Endodermal cell (in vitro differentiated cells): ENCODE measurements at regions not wholly inside any gene's neighbourhood (a gene's known extent, or its start where the extent isn't known, plus 50 kb on each side); places are given as distances from the start of the nearest gene placed in this dataset.

Source experiments
- DNase-seq: peaks from one replicate; pipeline ENCODE4 v3.0.0-alpha.2; 2017
- H3K27ac ChIP-seq: 2 replicates; pipeline ENCODE4 v1.5.1; 2013; ENCODE audit warnings: mild to moderate bottlenecking, low read depth, low read length, moderate library complexity
- H3K27me3 ChIP-seq: 2 replicates; pipeline ENCODE4 v1.6.1; 2013; ENCODE audit warnings: mild to moderate bottlenecking, low read length, moderate library complexity; ENCODE audit not compliant: insufficient read depth, control insufficient read depth, poor library complexity, severe bottlenecking
- H3K36me3 ChIP-seq: 2 replicates; pipeline ENCODE4 v1.7.0; 2013; ENCODE audit warnings: mild to moderate bottlenecking, low read length, moderate library complexity; ENCODE audit not compliant: control insufficient read depth, insufficient read depth
- H3K4me1 ChIP-seq: one replicate; pipeline ENCODE4 v1.7.0; 2013; ENCODE audit warnings: low read length; ENCODE audit not compliant: control insufficient read depth, insufficient read depth
- H3K4me3 ChIP-seq: 2 replicates; pipeline ENCODE4 v1.5.1; 2013; ENCODE audit warnings: mild to moderate bottlenecking, low read length, moderate library complexity
- H3K9ac ChIP-seq: 2 replicates; pipeline ENCODE4 v1.6.1; 2013; ENCODE audit warnings: mild to moderate bottlenecking, low read length, moderate library complexity; ENCODE audit not compliant: poor library complexity, severe bottlenecking; ENCODE audit errors: extremely low read depth
- H3K9me3 ChIP-seq: 2 replicates; pipeline ENCODE4 v1.6.1; 2013; ENCODE audit warnings: mild to moderate bottlenecking, low read length, moderate library complexity; ENCODE audit not compliant: control insufficient read depth
- H3K27ac Mint-ChIP-seq: 2 replicates; pipeline ENCODE4 v1.8.0; 2020; ENCODE audit warnings: mixed read lengths
- H3K27me3 Mint-ChIP-seq: 2 replicates; pipeline ENCODE4 v1.8.0; 2021; ENCODE audit warnings: mild to moderate bottlenecking, mixed read lengths; ENCODE audit not compliant: insufficient read depth
- H3K36me3 Mint-ChIP-seq: 2 replicates; pipeline ENCODE4 v1.8.0; 2020; ENCODE audit warnings: low read depth, mixed read lengths
- H3K4me1 Mint-ChIP-seq: 2 replicates; pipeline ENCODE4 v1.8.0; 2020; ENCODE audit warnings: mixed read lengths
- H3K4me3 Mint-ChIP-seq: 2 replicates; pipeline ENCODE4 v1.8.0; 2020; ENCODE audit warnings: mild to moderate bottlenecking, moderate library complexity, mixed read lengths
- H3K9me3 Mint-ChIP-seq: 2 replicates; pipeline ENCODE4 v1.8.0; 2020; ENCODE audit warnings: mild to moderate bottlenecking, mixed read lengths
- CTCF ChIP-seq: fragments of 200-600 bp; sonication (generic); conservative IDR thresholded peaks from 2 replicates; pipeline ENCODE4 v1.5.0; 2021; ENCODE audit warnings: antibody characterized with exemption, mild to moderate bottlenecking
- WGBS, 2 experiments: methylation state at CpG; one replicate each; pipeline versions ENCODE4 v1.1.5 to v1.1.7; 2013; ENCODE audit warnings: missing lambda C conversion rate in 2 of 2, mixed read lengths in 1 of 2; ENCODE audit not compliant: insufficient coverage in 1 of 2, insufficient read length in 1 of 2; 5-methylcytosine and 5-hydroxymethylcytosine counted together

- no peak overlapping the region for H3K4me3 Mint-ChIP-seq
Measured at GRCh38 chr2:20111311-20112131, 60.1 kb upstream of the LAPTM4A start.

DNA sequence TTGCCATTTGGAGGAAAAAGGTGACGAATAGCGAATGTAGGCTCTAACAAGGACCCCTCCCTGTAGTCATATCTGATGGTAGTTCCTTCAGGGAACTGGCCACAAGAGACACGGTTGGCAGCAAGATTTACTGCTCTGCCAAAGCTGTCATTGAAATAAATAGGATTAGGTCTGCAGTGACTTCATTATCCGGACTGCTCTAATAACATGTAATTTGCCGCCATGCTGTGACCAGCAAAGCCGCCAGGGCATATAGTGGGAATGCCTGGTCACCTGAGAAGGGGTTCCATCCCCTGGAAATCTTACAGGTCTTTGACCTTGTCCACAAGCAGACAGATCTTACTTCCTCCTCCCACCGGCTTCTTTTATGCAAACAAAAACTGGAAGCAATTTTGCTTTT, 59.4 kb upstream of the LAPTM4A start:
- Mint-ChIP-seq H3K36me3 (no peaks in the 10 kb centered on the region), H3K4me1 (peaks cover 10% of the 10 kb centered on the region), H3K4me3 (no peak overlapping the region), H3K27me3 (peaks cover 44% of the 10 kb centered on the region), H3K9me3 (peaks cover 4% of the 10 kb centered on the region), H3K27ac (no peak overlapping the region)
- TF ChIP-seq CTCF = no peak
- Histone ChIP-seq H3K9ac (no peak overlapping the region), H3K4me3 (no peak overlapping the region), H3K36me3 (no peaks in the 10 kb centered on the region), H3K27me3 (peaks cover 16% of the 10 kb centered on the region), H3K9me3 (no peaks in the 10 kb centered on the region), H3K4me1 (peaks cover 5% of the 10 kb centered on the region), H3K27ac (no peak overlapping the region)
- DNase-seq = no peak
- WGBS, 2 experiments = 85 to 94% methylated on average over 7 of the region's 7 CpGs

More at GRCh38 chr2:20111311-20112131, 60.1 kb upstream of the LAPTM4A start:
- H3K27ac Mint-ChIP-seq = no peak overlapping the region
- H3K9me3 Mint-ChIP-seq = no peaks in the 10 kb centered on the region
- DNase-seq = no peak
- Histone ChIP-seq H3K4me1 (peaks cover 5% of the 10 kb centered on the region), H3K9ac (no peak overlapping the region), H3K27ac (no peak overlapping the region), H3K4me3 (no peak overlapping the region), H3K36me3 (no peaks in the 10 kb centered on the region), H3K27me3 (peaks cover 16% of the 10 kb centered on the region), H3K9me3 (no peaks in the 10 kb centered on the region)
- peaks cover 38% of the 10 kb centered on the region for H3K27me3 Mint-ChIP-seq
- TF ChIP-seq CTCF = no peak
- 87 to 89% methylated on average over 3 to 10 of the region's 10 CpGs for WGBS, 2 experiments
- H3K36me3 Mint-ChIP-seq = no peaks in the 10 kb centered on the region
- peaks cover 16% of the 10 kb centered on the region for H3K4me1 Mint-ChIP-seq

DNA sequence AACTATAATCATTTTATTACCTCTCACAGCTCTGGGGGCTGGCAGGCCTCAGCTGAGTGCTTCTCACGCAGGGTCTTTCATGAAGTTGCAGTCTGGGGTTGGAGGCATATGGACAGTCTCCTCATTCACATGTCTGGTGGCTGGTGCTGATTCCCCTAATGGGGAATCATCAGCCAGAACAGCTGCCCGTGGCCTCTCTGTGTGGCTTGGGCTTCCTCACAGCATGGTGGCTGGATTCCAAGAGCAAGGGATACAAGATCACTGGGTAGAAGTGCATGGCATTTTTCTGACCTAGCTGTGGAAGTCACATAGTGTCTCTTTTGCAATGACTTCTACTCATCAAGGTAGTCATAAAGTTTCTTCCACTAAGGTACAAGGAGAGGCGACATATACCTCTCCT, 59.0 kb upstream of the LAPTM4A start:
- WGBS, 2 experiments = 91 to 100% methylated on average over 3 of the region's 3 CpGs
- TF ChIP-seq CTCF = no peak
- Histone ChIP-seq H3K36me3 (no peaks in the 10 kb centered on the region), H3K9ac (no peak overlapping the region), H3K4me1 (peaks cover under 1% of the 10 kb centered on the region), H3K4me3 (no peak overlapping the region), H3K27ac (no peak overlapping the region), H3K27me3 (peaks cover 16% of the 10 kb centered on the region), H3K9me3 (no peaks in the 10 kb centered on the region)
- Mint-ChIP-seq H3K27me3 (peaks cover 49% of the 10 kb centered on the region), H3K36me3 (no peaks in the 10 kb centered on the region), H3K9me3 (peaks cover 9% of the 10 kb centered on the region), H3K4me3 (no peak overlapping the region), H3K4me1 (peaks cover 5% of the 10 kb centered on the region), H3K27ac (no peak overlapping the region)
- no peak for DNase-seq
